Activated T-helper 1 cell treated with anti-CD3 and anti-CD28 coated beads, Interleukin-2, amount 50 U/mL, for 16 hours (primary cell): ENCODE measurements at regions not wholly inside any gene's neighbourhood (a gene's known extent, or its start where the extent isn't known, plus 50 kb on each side); places are given as distances from the start of the nearest gene placed in this dataset.

Source experiments
- DNase-seq, 2 donors: peaks; one replicate each; pipeline ENCODE4 v3.0.0-alpha.2; 2020; ENCODE audit warnings: low read depth in 1 of 2, low spot score in 1 of 2

- DNase-seq = no peak
Observed at GRCh38 chr11:116478669-116479668, 293.8 kb downstream of the BUD13 start.

- no peak for DNase-seq
Observed at GRCh38 chr11:116478205-116478604, 294.6 kb downstream of the BUD13 start.

GRCh38 chr11:116473790-116474346 is 298.9 kb downstream of the BUD13 start:
- DNase-seq = no peak

- DNase-seq = no peak
Observed at GRCh38 chr11:116473206-116473769, 299.5 kb downstream of the BUD13 start.

GRCh38 chr11:116472651-116473050 is 300.1 kb downstream of the BUD13 start:
- DNase-seq = no peak

- no peak for DNase-seq
Observed at GRCh38 chr11:116471608-116472256, 301.1 kb downstream of the BUD13 start.

GRCh38 chr11:116468699-116469098 is 304.1 kb downstream of the BUD13 start:
- no peak for DNase-seq

GRCh38 chr11:116467823-116468222 is 305.0 kb downstream of the BUD13 start:
- no peak for DNase-seq

GRCh38 chr11:116466801-116467200 is 306.0 kb downstream of the BUD13 start:
- DNase-seq = no peak

GRCh38 chr11:116466191-116466590 is 306.6 kb downstream of the BUD13 start:
- DNase-seq = no peak

GRCh38 chr11:116465056-116465455 is 307.7 kb downstream of the BUD13 start:
- no peak for DNase-seq

- DNase-seq = no peak
Observed at GRCh38 chr11:116461789-116462188, 311.0 kb downstream of the BUD13 start.

GRCh38 chr11:116460156-116460920 is 312.4 kb downstream of the BUD13 start:
- no peak for DNase-seq

- no peak for DNase-seq
Observed at GRCh38 chr11:116459185-116460045, 313.4 kb downstream of the BUD13 start.

- no peak for DNase-seq
Observed at GRCh38 chr11:116458546-116458945, 314.2 kb downstream of the BUD13 start.

- DNase-seq = no peak
Observed at GRCh38 chr11:116457336-116458007, 315.3 kb downstream of the BUD13 start.

- no peak for DNase-seq
Observed at GRCh38 chr11:116454951-116455350, 317.8 kb downstream of the BUD13 start.

- DNase-seq = no peak
Observed at GRCh38 chr11:116454020-116454645, 318.7 kb downstream of the BUD13 start.

GRCh38 chr11:116452461-116452860 is 320.3 kb downstream of the BUD13 start:
- DNase-seq = no peak
